ENCODE measurements at regions not wholly inside any gene's neighbourhood (a gene's known extent, or its start where the extent isn't known, plus 50 kb on each side); places are given as distances from the start of the nearest gene placed in this dataset.

DNA sequence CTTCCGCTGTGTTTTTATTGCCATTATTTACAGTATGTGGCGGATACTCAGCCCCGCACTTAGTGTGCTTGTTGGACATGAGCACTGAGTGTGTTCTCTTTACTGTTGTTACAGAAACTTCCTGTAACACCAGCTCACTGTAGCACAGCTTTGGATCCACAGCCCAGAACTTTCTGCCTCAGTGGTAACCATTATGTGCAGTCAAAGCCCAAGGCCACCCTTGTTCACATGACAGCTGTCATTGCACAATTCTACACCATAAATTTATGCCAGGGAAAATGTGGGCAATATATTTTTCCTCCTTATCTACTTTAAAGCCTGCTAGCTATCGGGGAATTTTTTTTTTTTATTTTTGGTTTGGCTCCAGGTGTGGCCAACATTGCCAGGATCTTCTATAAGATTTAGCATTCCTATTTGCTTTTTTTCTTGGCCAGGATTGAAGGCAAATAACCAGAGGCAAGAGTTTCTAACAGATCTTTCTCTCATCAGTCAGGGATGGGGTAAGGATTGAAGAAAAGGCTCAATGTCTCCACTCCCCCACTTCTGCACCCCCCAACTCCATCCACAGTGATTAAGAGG lies 176.0 kb upstream of the PELI2 start:
- DNase-seq: no peak
- TF ChIP-seq, protein P1, sequence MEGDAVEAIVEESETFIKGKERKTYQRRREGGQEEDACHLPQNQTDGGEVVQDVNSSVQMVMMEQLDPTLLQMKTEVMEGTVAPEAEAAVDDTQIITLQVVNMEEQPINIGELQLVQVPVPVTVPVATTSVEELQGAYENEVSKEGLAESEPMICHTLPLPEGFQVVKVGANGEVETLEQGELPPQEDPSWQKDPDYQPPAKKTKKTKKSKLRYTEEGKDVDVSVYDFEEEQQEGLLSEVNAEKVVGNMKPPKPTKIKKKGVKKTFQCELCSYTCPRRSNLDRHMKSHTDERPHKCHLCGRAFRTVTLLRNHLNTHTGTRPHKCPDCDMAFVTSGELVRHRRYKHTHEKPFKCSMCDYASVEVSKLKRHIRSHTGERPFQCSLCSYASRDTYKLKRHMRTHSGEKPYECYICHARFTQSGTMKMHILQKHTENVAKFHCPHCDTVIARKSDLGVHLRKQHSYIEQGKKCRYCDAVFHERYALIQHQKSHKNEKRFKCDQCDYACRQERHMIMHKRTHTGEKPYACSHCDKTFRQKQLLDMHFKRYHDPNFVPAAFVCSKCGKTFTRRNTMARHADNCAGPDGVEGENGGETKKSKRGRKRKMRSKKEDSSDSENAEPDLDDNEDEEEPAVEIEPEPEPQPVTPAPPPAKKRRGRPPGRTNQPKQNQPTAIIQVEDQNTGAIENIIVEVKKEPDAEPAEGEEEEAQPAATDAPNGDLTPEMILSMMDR (IDR thresholded peaks at IDR 0.05; ENCODE audit: control extremely low read depth, extremely low read depth): no peak
- Histone ChIP-seq H3K9ac (ENCODE audit: insufficient read depth in 1 of 2, low read length in 2 of 2) (no peak overlapping the region), H3K4me3 (no peak overlapping the region), H3K9me3 (ENCODE audit: control insufficient read depth in 4 of 4, insufficient read depth in 3 of 4, low read length in 3 of 4) (peaks cover 0 to 2% (median 0%) of the 10 kb centered on the region in 4 donors), H3K27me3 (ENCODE audit: control insufficient read depth in 3 of 3, insufficient read depth in 3 of 3, low read length in 2 of 3) (no peaks in the 10 kb centered on the region), H3K36me3 (ENCODE audit: control insufficient read depth in 4 of 4, insufficient read depth in 4 of 4, low read length in 4 of 4) (no peaks in the 10 kb centered on the region), H3K27ac (ENCODE audit: low read depth in 1 of 2, low read length in 1 of 2) (no peak overlapping the region), H3K4me1 (ENCODE audit: control insufficient read depth in 5 of 5, insufficient read depth in 5 of 5, low read length in 5 of 5) (peaks cover 0 to 2% (median 0%) of the 10 kb centered on the region in 5 donors)
- ATAC-seq (ENCODE audit: insufficient read depth, low FRiP score): no peak
- WGBS, 2 donors: 91 to 93% methylated on average over 4 of the region's 4 CpGs

DNA sequence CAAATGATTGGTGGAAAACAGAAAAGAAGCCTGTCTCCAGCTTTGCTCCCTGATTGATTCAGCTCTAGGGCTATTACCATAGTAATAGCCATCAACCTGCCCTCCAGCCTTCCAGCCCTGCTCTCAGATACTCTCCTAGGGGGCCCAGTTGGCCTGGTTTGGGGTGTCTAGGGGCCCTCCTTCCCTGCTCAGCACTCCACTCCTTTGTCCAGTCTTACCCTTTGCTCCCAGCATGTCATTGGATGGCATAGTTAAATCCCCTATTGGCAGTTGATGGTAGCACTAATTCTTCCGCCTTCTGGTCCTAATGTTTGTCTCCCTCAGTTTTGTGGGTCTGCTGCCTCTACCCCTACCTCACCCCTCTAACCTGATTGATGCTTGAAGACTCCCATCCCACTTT lies 175.4 kb upstream of the PELI2 start:
- DNase-seq: no peak
- Histone ChIP-seq H3K27me3 (ENCODE audit: control insufficient read depth in 3 of 3, insufficient read depth in 3 of 3, low read length in 2 of 3) (no peaks in the 10 kb centered on the region), H3K27ac (ENCODE audit: low read depth in 1 of 2, low read length in 1 of 2) (no peak overlapping the region), H3K9ac (ENCODE audit: insufficient read depth in 1 of 2, low read length in 2 of 2) (no peak overlapping the region), H3K36me3 (ENCODE audit: control insufficient read depth in 4 of 4, insufficient read depth in 4 of 4, low read length in 4 of 4) (no peaks in the 10 kb centered on the region), H3K4me1 (ENCODE audit: control insufficient read depth in 5 of 5, insufficient read depth in 5 of 5, low read length in 5 of 5) (peaks cover 0 to 2% (median 0%) of the 10 kb centered on the region in 5 donors), H3K4me3 (no peak overlapping the region), H3K9me3 (ENCODE audit: control insufficient read depth in 4 of 4, insufficient read depth in 3 of 4, low read length in 3 of 4) (peaks cover 0 to 2% (median 0%) of the 10 kb centered on the region in 4 donors)
- TF ChIP-seq, protein P1 (IDR thresholded peaks at IDR 0.05; ENCODE audit: control extremely low read depth, extremely low read depth): no peak
- ATAC-seq (ENCODE audit: insufficient read depth, low FRiP score): no peak
- 98 to 100% methylated on average over 1 of the region's 1 CpG for WGBS, 2 donors

DNA sequence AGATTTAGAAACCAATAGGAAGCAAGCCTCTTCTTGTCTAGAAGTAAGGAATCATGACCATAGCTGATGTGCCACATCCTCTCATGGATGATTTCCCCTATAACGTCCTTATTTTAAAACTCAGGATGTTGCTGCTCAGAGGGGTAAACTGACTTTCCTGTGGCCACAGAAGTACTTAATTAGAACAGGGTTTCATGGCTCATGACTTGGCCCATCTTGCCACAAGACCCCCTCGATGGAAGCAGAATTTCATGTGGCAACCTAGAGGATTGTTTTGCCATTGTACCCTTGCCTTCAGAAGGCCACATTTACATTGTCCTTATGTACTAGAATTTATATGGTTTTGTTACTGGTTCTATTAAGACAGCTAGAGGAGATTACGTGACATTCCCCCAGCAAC lies 173.5 kb upstream of the PELI2 start:
- TF ChIP-seq, protein P1 (IDR thresholded peaks at IDR 0.05; ENCODE audit: control extremely low read depth, extremely low read depth): no peak
- ATAC-seq (ENCODE audit: insufficient read depth, low FRiP score): no peak
- Histone ChIP-seq H3K4me3 (no peak overlapping the region), H3K9ac (ENCODE audit: insufficient read depth in 1 of 2, low read length in 2 of 2) (no peak overlapping the region), H3K4me1 (ENCODE audit: control insufficient read depth in 5 of 5, insufficient read depth in 5 of 5, low read length in 5 of 5) (no peaks in the 10 kb centered on the region), H3K9me3 (ENCODE audit: control insufficient read depth in 4 of 4, insufficient read depth in 3 of 4, low read length in 3 of 4) (no peaks in the 10 kb centered on the region), H3K27me3 (ENCODE audit: control insufficient read depth in 3 of 3, insufficient read depth in 3 of 3, low read length in 2 of 3) (no peaks in the 10 kb centered on the region), H3K36me3 (ENCODE audit: control insufficient read depth in 4 of 4, insufficient read depth in 4 of 4, low read length in 4 of 4) (no peaks in the 10 kb centered on the region), H3K27ac (ENCODE audit: low read depth in 1 of 2, low read length in 1 of 2) (no peak overlapping the region)
- WGBS, 2 donors: 56 to 68% methylated on average over 3 of the region's 3 CpGs
- DNase-seq: no peak

DNA sequence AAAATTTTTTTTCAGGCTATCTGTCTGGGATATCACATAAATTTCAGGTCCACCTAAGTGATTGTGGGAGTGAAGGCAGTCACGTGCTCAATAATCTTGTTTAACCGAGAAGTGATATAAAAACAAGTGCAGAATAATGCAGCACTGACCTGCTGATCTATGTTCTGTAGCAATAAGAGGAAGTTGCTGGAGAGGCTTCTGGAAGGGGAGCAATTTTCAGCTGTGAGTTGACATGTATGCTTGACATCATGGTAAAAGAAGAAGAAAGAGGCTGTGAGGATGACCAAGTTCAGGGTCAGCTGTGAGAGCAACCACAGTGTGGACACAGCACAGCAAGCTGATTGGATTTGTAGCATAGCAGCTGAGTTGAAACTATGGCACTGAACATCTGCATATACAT lies 172.0 kb upstream of the PELI2 start:
- no peak for ATAC-seq (ENCODE audit: insufficient read depth, low FRiP score)

More for the DNA sequence above, 172.0 kb upstream of the PELI2 start:
- no peaks in the 10 kb centered on the region for H3K9me3 ChIP-seq (ENCODE audit: control insufficient read depth in 4 of 4, insufficient read depth in 3 of 4, low read length in 3 of 4)
- H3K27ac ChIP-seq (ENCODE audit: low read depth in 1 of 2, low read length in 1 of 2): no peak overlapping the region
- H3K4me3 ChIP-seq: no peak overlapping the region
- TF ChIP-seq, protein P1 (IDR thresholded peaks at IDR 0.05; ENCODE audit: control extremely low read depth, extremely low read depth): no peak
- 51 to 72% methylated on average over 2 of the region's 2 CpGs for WGBS, 2 donors
- no peaks in the 10 kb centered on the region for H3K36me3 ChIP-seq (ENCODE audit: control insufficient read depth in 4 of 4, insufficient read depth in 4 of 4, low read length in 4 of 4)
- H3K27me3 ChIP-seq (ENCODE audit: control insufficient read depth in 3 of 3, insufficient read depth in 3 of 3, low read length in 2 of 3): no peaks in the 10 kb centered on the region
- H3K4me1 ChIP-seq (ENCODE audit: control insufficient read depth in 5 of 5, insufficient read depth in 5 of 5, low read length in 5 of 5): no peaks in the 10 kb centered on the region
- H3K9ac ChIP-seq (ENCODE audit: insufficient read depth in 1 of 2, low read length in 2 of 2): no peak overlapping the region
- no peak for DNase-seq

Measured in lung (tissue), 11 donors.